HCEC 1CT (cell line): ENCODE measurements at regions not wholly inside any gene's neighbourhood (a gene's known extent, or its start where the extent isn't known, plus 50 kb on each side); places are given as distances from the start of the nearest gene placed in this dataset.
A peak's percentile ranks its signal among the peaks of the same experiment; 100 is the strongest.

Source experiments
- DNase-seq: peaks from one replicate; pipeline ENCODE4 v3.0.0-alpha.2; 2017

GRCh38 chr3:193997228-193998122 lies 138.5 kb upstream of the HES1 start:
- no peak for DNase-seq

DNA sequence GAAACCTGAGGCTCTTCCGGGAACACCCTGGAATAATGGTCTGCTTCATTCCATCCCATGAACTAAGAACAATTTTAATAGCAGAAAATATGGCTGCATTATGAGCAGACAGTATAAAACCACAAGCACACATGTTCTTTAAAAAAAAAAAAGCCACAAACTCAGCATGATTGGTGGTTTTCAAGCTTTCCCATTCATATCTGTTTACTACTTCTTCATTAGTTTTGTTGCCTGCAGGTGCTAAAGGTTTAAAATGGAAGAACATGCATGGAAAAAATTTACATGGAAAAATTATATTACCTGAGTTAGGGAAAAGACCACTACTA lies 137.9 kb upstream of the HES1 start:
- DNase-seq: no peak

GRCh38 chr3:193998628-193999195 lies 137.2 kb upstream of the HES1 start:
- DNase-seq: no peak

DNA sequence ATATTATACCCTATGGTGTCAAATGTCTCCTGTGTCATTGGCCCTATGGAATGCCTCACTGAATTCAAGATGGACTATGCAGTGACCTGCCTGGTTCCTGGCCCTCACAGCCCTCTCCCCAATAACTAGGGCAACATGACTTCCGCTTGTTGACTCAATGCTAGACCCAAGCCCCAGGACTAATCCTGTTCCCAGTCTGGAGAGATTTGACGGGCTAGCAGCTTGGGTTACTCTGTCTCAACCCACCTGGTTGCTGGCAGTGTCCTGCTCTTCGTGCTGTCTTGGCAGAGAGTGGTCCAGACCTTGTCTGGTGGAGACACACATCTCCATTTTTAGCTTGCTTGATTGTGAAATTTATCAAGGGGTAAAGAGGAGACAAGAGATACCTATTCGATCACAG lies 135.8 kb upstream of the HES1 start:
- no peak for DNase-seq

- DNase-seq: no peak
These were observed 135.2 kb upstream of the HES1 start for GRCh38 chr3:194000712-194001111.

DNA sequence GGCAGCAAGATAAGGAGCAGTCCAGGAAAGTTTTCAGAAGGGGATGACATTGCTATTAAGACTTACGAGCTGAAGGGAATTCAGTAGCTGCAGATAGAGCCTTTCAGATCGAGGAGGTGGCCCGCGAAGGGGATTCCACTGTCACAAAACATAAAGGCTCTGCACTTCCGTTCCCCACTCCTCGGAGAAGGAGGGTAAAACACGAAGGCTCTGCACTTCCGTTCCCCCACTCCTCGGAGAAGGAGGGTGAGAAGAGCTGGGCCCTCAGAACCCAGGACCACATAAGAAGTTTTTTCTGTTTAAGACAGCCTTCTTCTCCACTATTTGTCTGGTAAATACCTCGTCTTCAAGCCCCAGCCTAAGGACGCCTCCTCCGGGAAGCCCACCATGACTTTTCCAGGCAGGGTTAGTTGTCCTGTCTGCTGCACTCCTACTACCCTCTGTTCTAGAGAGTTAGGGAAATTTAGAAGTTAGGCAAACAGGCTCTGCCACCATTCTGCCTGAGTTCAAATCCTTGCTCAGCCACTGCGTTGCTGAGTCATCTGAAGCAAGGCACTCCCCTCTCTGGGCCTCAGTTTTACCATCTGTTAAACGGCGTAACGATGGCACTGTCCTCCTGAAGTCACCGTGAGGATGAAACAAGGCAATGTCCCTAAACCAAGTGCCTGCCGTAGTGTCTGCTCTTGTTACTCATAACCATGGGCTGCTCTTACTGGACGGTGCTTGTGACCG lies 134.1 kb upstream of the HES1 start:
- no peak for DNase-seq

DNA sequence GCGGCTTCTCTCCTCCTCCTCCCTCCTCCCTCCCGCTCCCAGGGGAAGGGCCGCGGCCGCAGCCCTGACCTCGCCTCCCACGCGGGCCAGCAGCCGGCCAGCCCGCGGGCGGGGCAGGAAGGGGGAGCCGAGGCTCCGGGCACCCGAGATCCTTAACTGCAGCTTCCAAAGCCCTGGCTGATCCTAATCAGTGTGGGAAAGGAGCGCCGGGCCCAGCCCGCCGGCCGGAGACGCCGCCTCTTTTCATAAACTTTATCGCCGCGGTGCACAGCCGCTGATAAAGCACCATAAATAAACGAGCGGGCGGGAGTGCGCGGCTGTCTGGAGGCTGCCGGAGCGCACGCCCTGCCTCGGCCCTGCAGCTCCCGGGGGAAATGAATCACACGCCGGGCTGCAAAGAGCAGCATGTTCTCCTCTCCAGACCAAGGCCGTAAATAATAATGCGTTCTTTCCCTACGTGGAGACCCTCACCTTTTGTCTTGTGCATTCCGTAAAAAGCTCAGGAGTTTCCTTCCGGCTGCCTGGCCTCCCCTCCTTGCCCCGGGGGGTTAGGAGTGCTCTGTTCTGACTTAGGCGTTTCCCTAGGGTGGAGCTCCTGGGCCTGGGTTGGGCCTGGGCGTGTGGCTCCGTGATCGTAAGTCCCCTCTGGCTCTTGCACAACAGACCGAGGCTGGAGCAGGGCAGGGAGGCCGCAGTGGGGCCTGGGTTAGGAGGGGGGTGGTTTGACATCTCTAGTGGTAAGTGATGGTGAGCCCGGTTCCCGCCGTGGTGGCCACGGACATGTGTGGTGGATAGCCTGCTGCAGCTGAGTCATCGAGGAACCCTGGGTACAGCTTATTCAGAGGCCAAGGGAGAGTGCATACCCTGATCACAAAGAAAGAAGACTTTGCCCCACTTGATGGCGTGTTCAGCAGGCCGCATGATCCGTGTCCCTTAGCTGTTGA lies 132.6 kb upstream of the HES1 start:
- DNase-seq: peak; percentile 86

GRCh38 chr3:194005930-194006501 lies 129.9 kb upstream of the HES1 start:
- no peak for DNase-seq

- DNase-seq: no peak
These were observed 128.2 kb upstream of the HES1 start for GRCh38 chr3:194007592-194008337.

DNA sequence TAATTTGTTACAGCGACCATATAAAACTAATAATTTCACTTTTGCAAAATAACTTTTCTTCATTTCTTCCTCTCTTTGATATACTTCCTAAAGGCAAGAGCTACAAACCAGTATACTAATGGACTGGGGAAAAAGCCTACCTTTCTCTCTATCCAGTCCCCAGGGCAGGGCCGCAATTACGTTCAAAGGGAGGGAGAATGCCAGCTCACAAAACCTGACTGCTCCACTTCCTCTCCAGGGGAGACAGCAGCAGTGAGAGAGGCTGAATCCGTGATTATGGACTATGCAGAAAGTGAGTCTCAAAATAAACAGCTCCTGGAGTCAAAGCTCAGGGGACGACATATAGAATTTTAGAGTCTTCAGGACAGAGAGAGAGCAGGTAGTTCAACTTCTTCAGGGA lies 126.9 kb upstream of the HES1 start:
- DNase-seq: no peak

DNA sequence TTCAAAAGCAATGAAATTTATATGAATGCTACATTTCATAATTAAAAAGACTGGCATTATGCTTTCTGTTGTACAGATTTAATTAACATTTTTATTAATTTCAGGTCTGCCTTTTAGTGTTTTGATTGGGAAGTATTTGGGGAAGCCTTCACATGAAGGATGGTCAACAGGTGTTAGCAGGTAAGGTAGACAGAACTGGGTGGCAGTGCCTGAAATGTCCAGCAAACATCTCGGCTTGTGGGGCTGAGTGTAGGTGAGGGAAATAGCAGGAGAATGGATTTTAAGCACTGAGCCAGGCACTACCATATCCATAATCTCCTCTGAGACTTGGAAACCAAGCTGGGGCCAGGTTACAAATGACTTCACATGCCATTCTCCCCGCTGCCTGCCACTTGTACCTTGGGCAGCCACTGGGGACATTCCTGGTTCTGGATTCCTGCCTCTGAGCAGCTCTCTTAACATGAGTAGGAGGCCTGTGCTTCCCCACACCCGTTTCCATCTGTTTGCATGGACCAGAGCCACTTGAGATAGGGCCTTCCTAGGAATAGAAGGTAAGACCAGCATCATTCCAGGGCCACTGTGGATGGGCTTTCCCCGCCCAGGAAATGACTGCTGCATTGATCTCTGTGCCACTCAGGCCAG lies 125.9 kb upstream of the HES1 start:
- DNase-seq: no peak

GRCh38 chr3:194011807-194012206 lies 124.1 kb upstream of the HES1 start:
- DNase-seq: no peak

GRCh38 chr3:194013928-194014327 lies 122.0 kb upstream of the HES1 start:
- DNase-seq: no peak

GRCh38 chr3:194014756-194015155 lies 121.2 kb upstream of the HES1 start:
- no peak for DNase-seq

GRCh38 chr3:194019398-194020165 lies 116.4 kb upstream of the HES1 start:
- DNase-seq: no peak

GRCh38 chr3:194022052-194022451 lies 113.9 kb upstream of the HES1 start:
- DNase-seq: no peak

- DNase-seq: no peak
These were observed 113.1 kb upstream of the HES1 start for GRCh38 chr3:194022816-194023215.

- no peak for DNase-seq
These were observed 112.3 kb upstream of the HES1 start for GRCh38 chr3:194023501-194024280.

GRCh38 chr3:194025119-194025518 lies 110.8 kb upstream of the HES1 start:
- DNase-seq: no peak

- no peak for DNase-seq
These were observed 110.0 kb upstream of the HES1 start for GRCh38 chr3:194025951-194026350.
